C4-2B (cell line): ENCODE measurements at regions not wholly inside any gene's neighbourhood (a gene's known extent, or its start where the extent isn't known, plus 50 kb on each side); places are given as distances from the start of the nearest gene placed in this dataset.

Source experiments
- ZFX ChIP-seq: fragments of 450-650 bp; IDR thresholded peaks from 2 replicates; pipeline ENCODE4 v1.6.1; 2017
- TF ChIP-seq, protein P1 (sequence below): fragments of 450-650 bp; conservative IDR thresholded peaks from 2 replicates; pipeline ENCODE4 v1.5.1; 2017; ENCODE audit warnings: mild to moderate bottlenecking

DNA sequence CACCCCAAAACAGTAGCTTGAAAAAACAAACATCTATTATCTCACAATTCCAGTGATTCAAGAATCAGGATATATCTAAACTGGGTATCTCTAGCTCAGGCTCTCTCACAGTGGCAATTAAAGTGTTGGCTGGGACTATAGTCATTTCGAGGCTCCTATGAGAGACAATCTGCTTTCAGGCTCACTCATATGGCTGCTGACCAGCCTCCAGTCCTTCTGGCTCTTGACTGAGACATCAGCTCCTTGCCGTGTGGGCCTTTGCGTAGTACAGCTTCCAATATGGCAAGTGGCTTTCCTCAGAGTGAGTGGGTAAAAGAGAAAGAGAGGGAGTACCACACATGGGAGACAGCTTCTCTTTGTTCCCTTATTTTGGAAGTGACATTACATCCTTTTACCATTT is 327.2 kb downstream of the CENPW start:
- TF ChIP-seq, protein P1, sequence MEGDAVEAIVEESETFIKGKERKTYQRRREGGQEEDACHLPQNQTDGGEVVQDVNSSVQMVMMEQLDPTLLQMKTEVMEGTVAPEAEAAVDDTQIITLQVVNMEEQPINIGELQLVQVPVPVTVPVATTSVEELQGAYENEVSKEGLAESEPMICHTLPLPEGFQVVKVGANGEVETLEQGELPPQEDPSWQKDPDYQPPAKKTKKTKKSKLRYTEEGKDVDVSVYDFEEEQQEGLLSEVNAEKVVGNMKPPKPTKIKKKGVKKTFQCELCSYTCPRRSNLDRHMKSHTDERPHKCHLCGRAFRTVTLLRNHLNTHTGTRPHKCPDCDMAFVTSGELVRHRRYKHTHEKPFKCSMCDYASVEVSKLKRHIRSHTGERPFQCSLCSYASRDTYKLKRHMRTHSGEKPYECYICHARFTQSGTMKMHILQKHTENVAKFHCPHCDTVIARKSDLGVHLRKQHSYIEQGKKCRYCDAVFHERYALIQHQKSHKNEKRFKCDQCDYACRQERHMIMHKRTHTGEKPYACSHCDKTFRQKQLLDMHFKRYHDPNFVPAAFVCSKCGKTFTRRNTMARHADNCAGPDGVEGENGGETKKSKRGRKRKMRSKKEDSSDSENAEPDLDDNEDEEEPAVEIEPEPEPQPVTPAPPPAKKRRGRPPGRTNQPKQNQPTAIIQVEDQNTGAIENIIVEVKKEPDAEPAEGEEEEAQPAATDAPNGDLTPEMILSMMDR, result no peak
- no peak for TF ChIP-seq ZFX
